GM10266 (cell line): ENCODE measurements at regions not wholly inside any gene's neighbourhood (a gene's known extent, or its start where the extent isn't known, plus 50 kb on each side); places are given as distances from the start of the nearest gene placed in this dataset.

Experiments
- DNase-seq: peaks from one replicate; pipeline ENCODE4 v3.0.0; 2012; ENCODE audit errors: extremely low spot score
- TF ChIP-seq, protein P1 (sequence below): IDR thresholded peaks from 2 replicates; pipeline ENCODE4 v1.5.1; 2012; ENCODE audit warnings: mild to moderate bottlenecking, low read depth; ENCODE audit not compliant: control insufficient read depth, insufficient read depth; ENCODE audit errors: missing control alignments

DNA sequence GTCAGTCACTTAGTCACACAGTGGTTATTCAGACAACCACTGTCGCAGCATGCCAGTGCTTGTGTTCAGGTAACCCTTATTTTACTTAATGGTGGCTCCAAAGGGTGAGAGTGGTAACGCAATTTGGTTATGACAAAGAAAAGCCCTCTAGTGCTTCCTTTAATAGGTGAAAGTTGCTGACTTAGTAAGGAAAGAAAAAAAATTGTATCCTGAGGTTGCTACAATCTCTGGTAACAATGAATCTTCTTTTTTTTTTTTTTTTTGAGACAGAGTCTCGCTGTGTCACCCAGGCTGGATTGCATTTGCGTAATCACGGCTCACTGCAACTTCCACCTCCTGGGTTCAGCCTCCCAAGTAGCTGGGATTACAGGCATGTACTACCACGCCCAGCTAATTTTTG is 64.5 kb downstream of the C11orf91 start:
- no peak for DNase-seq

DNA sequence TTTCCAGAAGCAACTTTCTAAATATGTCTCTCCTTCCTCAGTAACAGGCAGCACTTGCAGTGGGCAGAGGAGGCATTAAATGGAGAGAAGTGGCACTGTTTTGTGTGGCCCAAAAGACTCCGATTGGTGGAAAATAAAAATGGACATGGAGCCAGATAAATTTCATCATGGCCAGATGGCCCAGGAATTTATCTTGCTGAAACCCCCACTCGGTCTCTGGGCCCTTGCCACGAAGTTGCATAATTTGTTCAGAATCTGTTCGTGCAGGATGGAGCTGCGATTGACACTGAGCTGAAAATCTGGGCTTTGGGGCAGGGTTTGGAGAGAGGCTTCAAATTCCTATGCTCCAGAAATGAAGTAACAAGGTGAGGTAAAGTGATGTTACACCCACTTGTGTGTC is 65.5 kb downstream of the C11orf91 start:
- DNase-seq, result no peak

More for the DNA sequence above, 64.5 kb downstream of the C11orf91 start:
- TF ChIP-seq, protein P1, sequence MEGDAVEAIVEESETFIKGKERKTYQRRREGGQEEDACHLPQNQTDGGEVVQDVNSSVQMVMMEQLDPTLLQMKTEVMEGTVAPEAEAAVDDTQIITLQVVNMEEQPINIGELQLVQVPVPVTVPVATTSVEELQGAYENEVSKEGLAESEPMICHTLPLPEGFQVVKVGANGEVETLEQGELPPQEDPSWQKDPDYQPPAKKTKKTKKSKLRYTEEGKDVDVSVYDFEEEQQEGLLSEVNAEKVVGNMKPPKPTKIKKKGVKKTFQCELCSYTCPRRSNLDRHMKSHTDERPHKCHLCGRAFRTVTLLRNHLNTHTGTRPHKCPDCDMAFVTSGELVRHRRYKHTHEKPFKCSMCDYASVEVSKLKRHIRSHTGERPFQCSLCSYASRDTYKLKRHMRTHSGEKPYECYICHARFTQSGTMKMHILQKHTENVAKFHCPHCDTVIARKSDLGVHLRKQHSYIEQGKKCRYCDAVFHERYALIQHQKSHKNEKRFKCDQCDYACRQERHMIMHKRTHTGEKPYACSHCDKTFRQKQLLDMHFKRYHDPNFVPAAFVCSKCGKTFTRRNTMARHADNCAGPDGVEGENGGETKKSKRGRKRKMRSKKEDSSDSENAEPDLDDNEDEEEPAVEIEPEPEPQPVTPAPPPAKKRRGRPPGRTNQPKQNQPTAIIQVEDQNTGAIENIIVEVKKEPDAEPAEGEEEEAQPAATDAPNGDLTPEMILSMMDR, result no peak

DNA sequence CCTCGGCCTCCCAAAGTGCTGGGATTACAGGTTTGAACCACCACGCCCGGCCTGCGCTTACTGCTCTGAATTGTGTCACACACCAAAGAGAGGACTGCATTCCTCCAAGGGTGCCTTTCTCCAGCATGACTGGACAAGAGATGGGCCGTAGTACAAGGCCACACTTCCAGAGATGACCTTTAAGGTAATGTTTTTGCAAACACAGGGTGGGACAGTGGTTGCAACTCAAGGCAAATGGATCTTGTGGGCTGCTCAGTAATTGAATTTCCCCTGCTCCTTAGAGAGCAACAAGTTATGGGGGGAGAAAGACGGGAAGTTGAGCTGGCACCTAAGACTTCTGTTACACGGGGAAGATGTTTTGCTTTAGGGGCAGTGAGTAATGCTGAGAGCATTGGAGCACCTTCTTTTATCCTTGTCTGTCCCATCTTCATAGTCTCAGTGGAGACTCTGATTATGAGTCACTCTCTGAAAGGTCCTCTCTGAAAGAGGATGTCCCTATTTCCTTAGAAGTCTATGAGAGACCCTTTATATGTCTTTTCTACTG is 66.3 kb downstream of the C11orf91 start:
- TF ChIP-seq, protein P1, result no peak
- no peak for DNase-seq

More for the DNA sequence above, 65.5 kb downstream of the C11orf91 start:
- TF ChIP-seq, protein P1, result no peak

DNA sequence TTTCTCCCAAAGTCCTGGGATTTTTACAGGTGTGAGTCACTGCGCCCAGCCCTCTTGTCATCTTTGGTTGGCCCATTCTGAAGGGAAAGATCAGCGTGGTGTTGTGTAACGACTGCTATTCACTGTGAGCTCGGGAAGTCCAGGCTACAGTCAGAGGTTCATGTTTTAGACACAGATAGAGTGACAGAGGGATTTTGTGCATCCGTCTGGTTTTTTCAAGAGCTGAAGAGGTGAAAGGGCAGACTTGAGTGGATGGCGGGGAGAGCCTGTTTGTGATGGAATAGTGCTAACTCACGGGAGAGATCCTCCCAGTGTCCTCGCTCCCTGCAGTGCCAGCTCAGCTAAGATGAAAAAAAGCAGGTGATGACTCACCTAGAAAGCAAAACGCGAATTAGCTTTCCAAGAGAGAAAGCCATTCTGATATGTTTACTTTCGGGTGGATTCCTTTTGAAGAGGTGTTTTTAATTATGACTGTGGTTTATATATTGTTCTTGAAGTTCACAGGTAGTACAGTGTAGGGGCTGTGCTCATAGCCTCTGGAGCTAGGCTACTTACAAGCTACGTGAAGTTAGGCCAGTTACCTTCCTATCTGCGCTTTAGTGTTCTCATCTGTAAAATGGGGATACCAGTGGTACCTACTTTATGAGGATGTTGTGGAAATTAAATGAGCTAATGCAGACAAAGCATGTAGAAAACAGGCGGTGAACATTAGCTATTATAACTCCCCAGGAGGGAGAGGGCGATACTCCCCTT is 67.2 kb downstream of the C11orf91 start:
- no peak for DNase-seq
- TF ChIP-seq, protein P1, result no peak

DNA sequence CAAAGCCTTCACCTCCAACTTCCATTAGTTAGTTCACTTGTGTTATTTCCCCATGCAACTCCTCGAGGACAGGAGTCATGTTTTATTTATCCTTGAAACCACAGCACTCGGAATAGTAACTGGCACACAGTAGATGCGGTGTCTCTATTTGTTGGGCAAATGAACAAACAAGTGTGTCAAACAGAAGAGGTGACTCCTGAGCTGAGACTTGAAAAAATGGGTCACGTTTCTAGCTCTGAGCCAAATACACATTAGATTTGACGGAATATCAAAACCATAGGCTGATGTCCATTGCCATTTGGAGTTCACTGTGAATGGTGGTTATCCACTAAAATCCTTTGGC is 68.9 kb downstream of the C11orf91 start:
- DNase-seq, result no peak
- TF ChIP-seq, protein P1, result no peak

DNA sequence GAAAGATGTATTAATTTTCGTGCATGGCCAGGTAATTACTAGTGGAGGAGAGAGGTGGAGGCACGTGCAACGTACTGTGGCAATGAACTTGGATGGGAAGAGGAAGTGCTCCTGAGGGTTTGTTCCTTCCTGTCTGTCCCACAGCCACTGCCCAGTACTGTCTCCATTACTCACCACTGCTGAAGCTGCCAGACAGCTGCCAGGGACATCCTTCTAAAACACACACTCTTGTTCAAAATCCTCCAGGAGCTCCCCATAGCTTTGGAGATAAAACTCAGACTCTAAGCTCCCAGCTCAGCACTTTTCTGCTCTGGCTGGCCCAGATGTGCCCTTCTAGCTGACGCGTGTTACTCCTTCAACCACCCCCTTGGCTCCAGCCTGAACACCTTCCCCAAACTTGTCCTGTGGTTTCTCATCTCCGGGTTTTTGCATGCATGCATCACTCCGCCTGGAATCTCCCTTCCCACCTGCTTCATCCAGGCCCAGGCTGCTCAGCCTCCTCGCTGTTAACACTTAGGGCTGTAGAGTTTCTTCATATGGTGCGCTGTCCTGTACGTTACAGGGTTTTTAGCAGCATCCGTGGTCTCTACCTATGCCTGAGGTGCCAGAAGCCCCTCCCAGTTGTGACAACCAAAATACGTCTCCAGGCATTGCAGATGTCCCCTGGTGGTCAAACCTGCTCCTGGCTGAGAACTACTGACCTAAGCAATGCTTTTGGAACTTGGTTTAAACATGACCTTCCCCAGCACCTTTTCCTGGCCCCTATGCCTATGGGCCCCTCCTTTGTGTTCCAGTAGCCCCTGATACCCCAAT is 69.5 kb downstream of the C11orf91 start:
- no peak for DNase-seq
- TF ChIP-seq, protein P1, result no peak
